ENCODE measurements at regions not wholly inside any gene's neighbourhood (a gene's known extent, or its start where the extent isn't known, plus 50 kb on each side); places are given as distances from the start of the nearest gene placed in this dataset.

- H3K27me3 Mint-ChIP-seq (ENCODE audit: low read depth) = peaks cover 17% of the 10 kb centered on the region
- no peak for TF ChIP-seq CTCF (conservative IDR thresholded peaks at IDR 0.05)
- no peak overlapping the region for H3K27ac Mint-ChIP-seq (ENCODE audit: unreplicated experiment)
- no peak for DNase-seq (ENCODE audit: low read depth, low spot score)
- H3K36me3 Mint-ChIP-seq (ENCODE audit: low read depth) = no peaks in the 10 kb centered on the region
- H3K4me1 Mint-ChIP-seq = no peaks in the 10 kb centered on the region
- H3K4me3 Mint-ChIP-seq = no peak overlapping the region
- peaks cover 5% of the 10 kb centered on the region for H3K9me3 Mint-ChIP-seq
Observed at GRCh38 chr5:54889826-54890225, 95.6 kb downstream of the ESM1 start.

DNA sequence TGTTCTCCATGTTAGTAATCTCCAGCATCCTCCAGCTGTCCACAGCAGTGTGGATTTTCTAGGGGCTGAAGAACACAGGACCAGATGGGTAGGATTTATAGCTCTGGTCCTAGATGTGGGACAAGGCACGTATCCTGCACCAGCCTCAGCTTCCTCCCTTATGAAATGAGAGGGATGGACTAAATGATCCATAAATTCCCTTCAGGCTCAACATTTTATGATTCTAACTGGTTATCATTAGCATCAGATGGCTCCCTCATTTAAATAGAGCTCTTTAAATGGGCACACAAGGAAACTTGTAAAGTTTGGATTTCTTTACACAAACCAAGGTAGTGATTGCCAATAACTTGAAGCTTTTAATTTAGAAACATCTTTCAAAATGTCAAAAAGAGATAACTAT lies 97.7 kb downstream of the ESM1 start:
- TF ChIP-seq CTCF (conservative IDR thresholded peaks at IDR 0.05) = no peak
- H3K27me3 Mint-ChIP-seq (ENCODE audit: low read depth) = peaks cover 34% of the 10 kb centered on the region

DNA sequence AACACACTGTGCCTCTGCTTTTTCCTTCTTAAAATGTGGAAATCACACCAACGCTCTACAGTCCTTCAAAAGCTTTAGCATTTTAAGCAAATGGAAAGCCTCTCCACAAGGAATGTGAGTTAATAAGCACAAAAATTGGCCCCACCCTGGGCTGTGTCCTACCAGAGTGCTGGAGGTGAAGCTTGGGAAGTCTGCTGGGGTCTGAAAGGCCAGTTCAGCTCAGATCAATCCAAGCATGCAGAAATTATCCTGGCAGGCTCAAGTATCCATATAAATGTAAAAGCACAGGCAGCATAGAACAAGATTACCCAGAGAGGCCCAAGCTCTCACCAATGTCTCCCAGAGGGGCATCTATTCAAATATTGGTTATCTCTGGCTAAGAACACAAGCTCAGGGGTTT lies 98.5 kb downstream of the ESM1 start:
- Mint-ChIP-seq H3K9me3 (no peaks in the 10 kb centered on the region), H3K27ac (ENCODE audit: unreplicated experiment) (no peak overlapping the region), H3K27me3 (ENCODE audit: low read depth) (peaks cover 39% of the 10 kb centered on the region), H3K36me3 (ENCODE audit: low read depth) (no peaks in the 10 kb centered on the region), H3K4me1 (peaks cover 11% of the 10 kb centered on the region), H3K4me3 (no peak overlapping the region)
- no peak for DNase-seq (ENCODE audit: low read depth, low spot score)
- no peak for TF ChIP-seq CTCF (conservative IDR thresholded peaks at IDR 0.05)

More for the DNA sequence above, 97.7 kb downstream of the ESM1 start:
- Mint-ChIP-seq H3K4me1 (peaks cover 11% of the 10 kb centered on the region), H3K9me3 (no peaks in the 10 kb centered on the region), H3K4me3 (no peak overlapping the region), H3K27ac (ENCODE audit: unreplicated experiment) (no peak overlapping the region), H3K36me3 (ENCODE audit: low read depth) (no peaks in the 10 kb centered on the region)
- DNase-seq (ENCODE audit: low read depth, low spot score) = no peak

DNA sequence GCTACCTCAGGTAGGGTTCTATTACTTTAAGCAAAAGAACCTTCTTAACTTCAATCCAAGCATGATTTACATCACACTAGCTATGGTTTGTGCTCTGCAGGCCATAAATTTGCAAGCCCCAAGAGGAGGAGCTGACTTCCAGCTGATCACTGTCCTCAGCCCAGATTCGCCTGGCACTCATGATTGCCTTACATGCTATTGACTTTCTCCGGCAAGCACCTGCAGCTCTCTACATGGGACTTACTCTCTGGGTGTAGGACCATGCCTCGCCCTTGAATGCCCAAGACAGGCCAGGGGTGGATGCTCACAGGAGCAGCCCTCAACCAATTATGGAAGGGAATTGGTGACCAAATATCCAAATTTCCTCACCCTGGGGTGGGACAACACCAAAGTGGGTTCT lies 99.8 kb downstream of the ESM1 start:
- Mint-ChIP-seq H3K27ac (ENCODE audit: unreplicated experiment) (no peak overlapping the region), H3K9me3 (no peaks in the 10 kb centered on the region), H3K36me3 (ENCODE audit: low read depth) (no peaks in the 10 kb centered on the region), H3K4me3 (no peak overlapping the region), H3K4me1 (peaks cover 11% of the 10 kb centered on the region), H3K27me3 (ENCODE audit: low read depth) (peaks cover 43% of the 10 kb centered on the region)
- DNase-seq (ENCODE audit: low read depth, low spot score) = no peak
- TF ChIP-seq CTCF (conservative IDR thresholded peaks at IDR 0.05) = no peak

DNA sequence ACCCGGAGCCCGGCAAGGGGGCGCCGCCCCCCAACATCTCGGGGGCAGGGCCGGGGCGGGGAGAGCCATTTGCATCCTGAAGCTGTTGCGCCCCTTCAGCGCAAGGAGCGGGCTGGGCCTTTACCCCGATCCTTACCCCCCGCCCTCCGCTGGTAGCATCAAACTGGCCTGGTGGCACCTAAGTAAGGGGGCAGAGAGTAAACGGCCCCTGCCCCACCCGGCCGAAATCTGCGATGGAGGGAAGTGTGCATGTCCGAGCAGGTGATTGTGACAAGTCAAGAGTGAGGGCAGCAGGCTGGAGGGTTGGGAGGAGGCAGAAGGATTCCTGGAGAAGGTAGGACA lies 101.2 kb downstream of the ESM1 start:
- Mint-ChIP-seq H3K36me3 (ENCODE audit: low read depth) (no peaks in the 10 kb centered on the region), H3K27ac (ENCODE audit: unreplicated experiment) (no peak overlapping the region), H3K4me1 (peaks cover 11% of the 10 kb centered on the region), H3K4me3 (peak overlapping the region; percentile 71), H3K27me3 (ENCODE audit: low read depth) (peaks cover 43% of the 10 kb centered on the region), H3K9me3 (no peaks in the 10 kb centered on the region)
- TF ChIP-seq CTCF (conservative IDR thresholded peaks at IDR 0.05) = no peak
- DNase-seq (ENCODE audit: low read depth, low spot score) = no peak
